Fibroblast of the aortic adventitia (primary cell): ENCODE measurements at regions not wholly inside any gene's neighbourhood (a gene's known extent, or its start where the extent isn't known, plus 50 kb on each side); places are given as distances from the start of the nearest gene placed in this dataset.

Experiments
- DNase-seq: peaks from one replicate; pipeline ENCODE4 v3.0.0-alpha.2; 2010; ENCODE audit warnings: low read depth
- H3K4me3 ChIP-seq: 2 replicates; pipeline ENCODE4 v1.5.1; 2011; ENCODE audit warnings: low read depth, mild to moderate bottlenecking, control low read depth, low read length, moderate library complexity
- CTCF ChIP-seq: IDR thresholded peaks from 2 replicates; pipeline ENCODE4 v1.5.1; 2011; ENCODE audit warnings: mild to moderate bottlenecking, low read length, control low read depth, inconsistent platforms; ENCODE audit not compliant: insufficient read depth

GRCh38 chr17:63381101-63381729 lies 64.9 kb downstream of the CYB561 start:
- no peak overlapping the region for H3K4me3 ChIP-seq
- no peak for TF ChIP-seq CTCF
- DNase-seq = peak; percentile 77

GRCh38 chr17:63382136-63382535 lies 64.0 kb downstream of the CYB561 start:
- no peak for TF ChIP-seq CTCF
- no peak overlapping the region for H3K4me3 ChIP-seq
- DNase-seq = no peak
